ENCODE measurements at regions not wholly inside any gene's neighbourhood (a gene's known extent, or its start where the extent isn't known, plus 50 kb on each side); places are given as distances from the start of the nearest gene placed in this dataset.

- DNase-seq (ENCODE audit: low spot score): no peak
Observed at GRCh38 chr16:54677308-54677950, 253.2 kb upstream of the IRX5 start.

- no peak for DNase-seq (ENCODE audit: low spot score)
Observed at GRCh38 chr16:54673313-54673712, 257.4 kb upstream of the IRX5 start.

GRCh38 chr16:54672500-54672899 is 258.2 kb upstream of the IRX5 start:
- DNase-seq (ENCODE audit: low spot score): no peak

DNA sequence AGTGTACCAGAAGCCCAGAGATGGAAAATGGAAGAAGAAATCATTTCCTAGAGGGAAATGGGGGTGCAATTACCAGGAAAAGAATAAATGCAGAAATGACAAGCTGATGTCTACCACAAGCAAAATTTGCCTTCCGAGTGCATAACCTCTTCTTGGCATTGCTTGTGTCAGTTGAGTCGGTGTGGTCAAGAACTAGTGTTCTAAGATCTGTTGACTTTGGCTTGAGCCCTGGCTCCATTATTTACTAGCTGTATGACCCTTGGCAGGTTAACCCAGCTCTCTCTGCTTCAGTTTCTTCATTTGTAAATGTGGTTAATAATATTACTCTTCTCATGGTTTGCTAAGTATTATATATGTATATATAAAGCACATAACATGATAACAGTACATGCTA is 273.0 kb upstream of the IRX5 start:
- no peak for DNase-seq (ENCODE audit: low spot score)

DNA sequence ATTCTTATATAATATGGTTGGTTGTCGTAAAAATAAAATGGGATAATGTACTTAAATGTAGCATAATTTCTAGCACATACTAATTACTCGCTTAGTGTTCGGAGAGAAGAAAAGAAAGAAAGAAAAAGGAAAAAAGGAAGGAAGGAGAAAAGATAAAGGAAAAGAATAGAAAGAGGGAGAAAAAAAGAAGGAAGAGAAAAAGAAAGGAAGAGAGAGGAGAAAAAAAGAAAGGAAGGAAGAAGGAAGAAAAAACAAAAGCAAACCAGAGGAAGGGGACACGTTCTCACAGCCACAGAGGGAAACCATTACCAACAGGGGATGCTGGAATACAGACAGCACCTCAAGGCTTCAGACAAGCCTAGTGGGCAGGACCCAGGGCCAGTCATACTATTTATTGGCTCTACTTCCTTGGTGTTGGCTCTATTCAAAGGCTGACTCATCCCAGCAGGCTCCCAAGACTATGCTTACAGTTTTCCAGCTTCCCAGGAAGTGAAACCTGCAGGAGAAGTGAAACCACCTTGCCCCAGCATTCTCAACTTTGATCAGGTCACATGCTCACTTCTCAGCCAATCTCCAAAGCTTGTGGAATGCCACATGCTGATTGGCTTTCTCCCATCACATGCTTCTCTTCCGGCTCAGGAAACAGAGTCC is 273.5 kb upstream of the IRX5 start:
- DNase-seq (ENCODE audit: low spot score): no peak

GRCh38 chr16:54655121-54655590 is 275.5 kb upstream of the IRX5 start:
- DNase-seq (ENCODE audit: low spot score): no peak

DNA sequence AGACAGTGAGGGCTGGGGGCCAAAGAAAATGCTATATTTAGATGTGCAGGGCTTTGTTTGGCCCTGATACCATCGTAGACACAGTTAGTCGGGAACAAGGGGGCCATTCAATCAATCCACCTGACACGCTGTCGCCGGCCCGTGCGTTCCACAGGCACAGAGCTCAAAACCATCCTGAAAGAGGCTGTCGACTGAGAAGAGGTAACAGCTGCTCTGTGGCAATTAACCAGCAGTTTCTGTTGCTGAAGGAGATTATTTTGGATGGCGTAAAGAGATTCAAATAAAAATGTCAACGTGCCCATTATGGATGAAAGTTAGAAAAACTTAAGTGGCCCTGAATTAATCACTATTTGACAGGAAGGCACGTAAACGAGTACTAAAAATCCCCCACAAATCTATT is 276.2 kb upstream of the IRX5 start:
- DNase-seq (ENCODE audit: low spot score): no peak

GRCh38 chr16:54652201-54652770 is 278.4 kb upstream of the IRX5 start:
- DNase-seq (ENCODE audit: low spot score): no peak

GRCh38 chr16:54651440-54652195 is 279.0 kb upstream of the IRX5 start:
- no peak for DNase-seq (ENCODE audit: low spot score)

DNA sequence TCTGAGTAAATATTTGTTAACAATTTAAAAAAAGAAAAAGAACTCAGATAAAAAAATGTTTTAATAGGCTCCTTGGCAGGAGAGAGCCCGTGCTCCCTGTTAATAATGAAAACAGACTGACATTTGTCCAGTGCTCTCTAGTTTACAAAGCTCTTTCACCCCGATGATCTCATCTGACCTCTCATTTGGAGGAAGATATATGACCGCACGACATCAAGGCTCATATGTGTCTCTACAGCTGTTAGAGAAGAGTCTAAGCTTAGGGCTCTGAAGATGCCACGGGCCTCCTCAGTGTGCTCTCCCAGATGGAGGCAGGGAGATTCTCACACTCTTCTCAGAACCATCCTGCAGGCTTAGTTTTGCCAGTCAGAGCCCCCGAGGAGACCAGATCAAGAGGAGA is 280.8 kb upstream of the IRX5 start:
- DNase-seq (ENCODE audit: low spot score): no peak

GRCh38 chr16:54648575-54648974 is 282.1 kb upstream of the IRX5 start:
- DNase-seq (ENCODE audit: low spot score): no peak

DNA sequence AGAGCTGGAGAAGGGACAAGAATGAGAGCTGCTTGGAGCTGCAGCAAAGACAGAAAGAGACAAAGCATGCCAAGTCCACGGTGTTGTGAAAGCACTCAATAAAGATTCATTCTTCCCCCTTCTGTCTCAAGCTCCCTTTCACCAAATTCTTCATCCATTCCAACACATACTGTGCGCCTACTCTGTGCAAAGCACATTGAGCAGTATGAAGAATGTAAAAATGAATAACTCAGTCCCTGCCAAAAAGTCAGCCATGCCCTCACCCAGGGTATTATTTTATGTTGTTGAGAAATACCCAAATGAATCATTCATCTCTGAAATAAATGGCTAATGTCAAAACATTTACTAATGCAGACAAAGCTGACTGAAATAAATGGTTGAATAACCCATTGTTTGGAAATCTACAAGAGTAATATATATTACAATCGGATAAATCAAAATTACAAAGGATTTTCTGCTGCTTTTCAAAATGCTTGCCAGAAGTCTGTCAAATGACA is 282.9 kb upstream of the IRX5 start:
- no peak for DNase-seq (ENCODE audit: low spot score)

- DNase-seq (ENCODE audit: low spot score): no peak
Observed at GRCh38 chr16:54647216-54647615, 283.4 kb upstream of the IRX5 start.

DNA sequence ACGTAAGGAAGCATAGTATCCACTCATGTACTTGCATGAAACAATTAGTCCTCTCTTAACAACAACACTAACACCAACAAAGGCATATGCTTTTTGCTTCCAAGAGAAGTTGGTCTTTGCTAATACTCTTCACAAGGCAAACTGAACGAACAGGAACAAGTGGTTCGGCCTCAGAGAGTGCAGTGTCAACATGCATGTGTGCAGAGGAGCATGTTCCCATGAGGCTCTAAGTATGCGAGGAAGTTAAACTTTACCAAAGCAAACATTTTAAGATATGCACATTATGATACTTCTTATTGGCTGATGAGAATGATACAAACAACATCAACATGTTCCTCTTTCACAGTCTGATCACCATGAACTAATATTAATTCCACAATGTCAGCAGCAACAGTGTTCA is 285.3 kb upstream of the IRX5 start:
- no peak for DNase-seq (ENCODE audit: low spot score)

DNA sequence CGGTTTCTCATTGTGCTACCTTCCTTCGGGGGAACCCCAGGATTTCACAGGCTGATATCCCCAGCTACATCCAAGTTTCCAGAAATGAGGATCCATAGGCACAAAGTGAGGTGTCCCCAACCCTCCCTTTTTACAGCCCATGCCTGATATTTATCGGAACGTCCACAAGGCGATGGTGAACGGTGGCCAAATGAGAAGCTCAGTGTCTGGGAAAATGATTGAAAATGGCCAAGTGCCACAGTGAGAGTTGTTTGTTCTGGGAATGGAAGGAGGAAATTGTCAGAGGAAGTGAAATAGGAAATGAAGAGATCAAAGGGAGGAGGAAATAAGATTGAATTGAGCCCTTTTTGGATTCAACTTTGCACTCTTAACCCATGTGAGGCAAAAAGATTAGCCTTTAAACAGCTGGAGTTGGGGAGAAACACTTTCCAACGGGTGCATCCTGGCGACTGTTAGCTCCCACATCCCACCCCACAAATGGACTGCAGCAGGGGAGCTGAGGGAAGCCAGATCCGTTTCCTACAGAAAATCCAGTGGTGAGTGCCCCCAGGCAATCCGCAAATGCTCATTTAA is 294.4 kb upstream of the IRX5 start:
- no peak for DNase-seq (ENCODE audit: low spot score)

DNA sequence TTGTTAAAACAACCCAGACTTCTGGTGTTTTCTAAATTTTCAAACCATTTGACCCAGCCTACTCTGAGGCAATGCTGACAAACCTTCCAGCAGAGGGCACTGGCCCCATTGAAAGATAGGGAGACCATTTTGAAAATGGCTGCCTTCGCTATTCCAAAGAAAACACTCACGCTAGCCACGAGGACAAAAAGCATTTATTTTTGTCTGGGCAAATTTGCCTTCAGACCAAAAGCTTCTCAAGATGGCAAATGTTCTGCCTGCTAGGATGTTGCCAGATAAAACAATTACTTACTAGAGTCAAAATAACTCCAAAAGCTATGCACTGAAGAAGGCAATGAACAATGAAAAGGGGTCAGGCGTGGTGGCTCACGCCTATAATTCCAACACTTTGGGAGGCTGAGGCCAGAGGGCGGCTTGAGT is 296.7 kb upstream of the IRX5 start:
- DNase-seq (ENCODE audit: low spot score): no peak

- DNase-seq (ENCODE audit: low spot score): no peak
Observed at GRCh38 chr16:54632322-54633220, 298.1 kb upstream of the IRX5 start.

- DNase-seq (ENCODE audit: low spot score): no peak
Observed at GRCh38 chr16:54631782-54632181, 298.9 kb upstream of the IRX5 start.

DNA sequence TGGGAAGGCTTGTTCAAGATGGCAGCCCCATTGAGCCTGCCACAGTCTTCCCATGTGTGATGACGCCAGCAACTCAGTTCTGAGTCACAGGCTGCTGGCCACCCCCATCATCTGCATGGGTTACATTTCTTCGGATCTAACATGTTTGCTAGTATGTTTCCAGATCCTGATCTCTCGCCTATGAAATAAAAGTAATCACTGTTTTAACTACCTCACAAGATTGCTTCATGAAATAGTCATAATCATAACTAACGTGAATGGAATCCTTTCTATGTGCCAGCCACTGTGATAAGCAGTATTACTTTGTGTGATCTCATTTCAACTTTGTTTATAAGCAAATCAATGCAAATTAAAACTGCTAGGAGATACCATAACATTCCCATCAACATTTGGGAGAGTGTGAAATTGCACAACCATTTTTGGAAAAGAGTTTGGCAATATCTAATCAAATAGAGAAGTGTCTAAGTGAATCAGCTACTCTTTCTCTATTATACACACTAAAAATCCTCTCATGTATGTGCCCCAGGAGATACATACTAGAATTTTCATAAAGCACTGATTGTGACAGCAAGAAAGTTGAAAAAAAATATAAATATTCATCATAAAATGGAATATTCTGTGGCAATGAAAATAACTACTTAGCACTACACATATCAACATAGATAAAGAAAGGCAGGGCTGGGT is 300.2 kb upstream of the IRX5 start:
- DNase-seq (ENCODE audit: low spot score): no peak

- peak; percentile 30 for DNase-seq (ENCODE audit: low spot score)
Observed at GRCh38 chr16:54628796-54629625, 301.7 kb upstream of the IRX5 start.

Data from HuH-7 (cell line).